ENCODE measurements at regions not wholly inside any gene's neighbourhood (a gene's known extent, or its start where the extent isn't known, plus 50 kb on each side); places are given as distances from the start of the nearest gene placed in this dataset.

- peaks cover 12% of the 10 kb centered on the region for H3K4me1 ChIP-seq
- no peak overlapping the region for H3K27ac ChIP-seq (replicated peaks)
- H3K27me3 ChIP-seq (ENCODE audit: low read depth) = peaks cover 24% of the 10 kb centered on the region
- no peaks in the 10 kb centered on the region for H3K9me3 ChIP-seq (replicated peaks)
- DNase-seq = no peak
- intact Hi-C loops (cut with micrococcal nuclease) = no loop called here
- no peaks in the 10 kb centered on the region for H3K36me3 ChIP-seq
- no peak for TF ChIP-seq CTCF (IDR thresholded peaks at IDR 0.05; ENCODE audit: borderline replicate concordance)
- no peak overlapping the region for H3K4me3 ChIP-seq
Measured at GRCh38 chr15:52857471-52857870, 67.3 kb upstream of the ONECUT1 start.

- intact Hi-C loops (cut with micrococcal nuclease) = no loop called here
- Histone ChIP-seq H3K27ac (replicated peaks) (no peak overlapping the region), H3K27me3 (ENCODE audit: low read depth) (peaks cover 25% of the 10 kb centered on the region), H3K4me3 (no peak overlapping the region), H3K4me1 (peaks cover 12% of the 10 kb centered on the region), H3K9me3 (replicated peaks) (no peaks in the 10 kb centered on the region), H3K36me3 (no peaks in the 10 kb centered on the region)
- no peak for DNase-seq
- TF ChIP-seq CTCF (IDR thresholded peaks at IDR 0.05; ENCODE audit: borderline replicate concordance) = no peak
Measured at GRCh38 chr15:52856286-52856685, 66.2 kb upstream of the ONECUT1 start.

GRCh38 chr15:52855157-52855556, 65.0 kb upstream of the ONECUT1 start:
- Histone ChIP-seq H3K9me3 (replicated peaks) (no peaks in the 10 kb centered on the region), H3K36me3 (no peaks in the 10 kb centered on the region), H3K4me3 (no peak overlapping the region), H3K27ac (replicated peaks) (no peak overlapping the region), H3K4me1 (peaks cover 12% of the 10 kb centered on the region), H3K27me3 (ENCODE audit: low read depth) (peaks cover 25% of the 10 kb centered on the region)
- no peak for DNase-seq
- TF ChIP-seq CTCF (IDR thresholded peaks at IDR 0.05; ENCODE audit: borderline replicate concordance) = no peak
- intact Hi-C loops (cut with micrococcal nuclease) = no loop called here

- no peak for DNase-seq
- Histone ChIP-seq H3K9me3 (replicated peaks) (peaks cover 9% of the 10 kb centered on the region), H3K4me3 (no peak overlapping the region), H3K27ac (replicated peaks) (no peak overlapping the region), H3K4me1 (no peaks in the 10 kb centered on the region), H3K36me3 (no peaks in the 10 kb centered on the region), H3K27me3 (ENCODE audit: low read depth) (peaks cover 40% of the 10 kb centered on the region)
- intact Hi-C loops (cut with micrococcal nuclease) = no loop called here
- no peak for TF ChIP-seq CTCF (IDR thresholded peaks at IDR 0.05; ENCODE audit: borderline replicate concordance)
Measured at GRCh38 chr15:52844823-52845222, 54.7 kb upstream of the ONECUT1 start.
